HepG2 (cell line): ENCODE measurements at regions not wholly inside any gene's neighbourhood (a gene's known extent, or its start where the extent isn't known, plus 50 kb on each side); places are given as distances from the start of the nearest gene placed in this dataset.

Source experiments
- ATAC-seq: fragments of 200-7000 bp; cut with Tn5 transposase; 3 replicates; pipeline ENCODE4 v1.9.1; 2020; ENCODE audit warnings: mild to moderate bottlenecking, moderate library complexity
- BruUV-seq: library from RNA; stranded (reverse); fragments of 400-500 nt; replicated peaks from 2 replicates; lab custom pipeline; 2021; lab: Mats Ljungman, UMichigan
- CTCF ChIA-PET: fragments of 300-600 bp; formaldehyde crosslinking; extraction: SDS; loops from one replicate; lab custom pipeline; 2021; ENCODE audit warnings: low total read pairs, inconsistent platforms, low intra/inter-chr PET ratio; lab: Yijun Ruan, JAX
- POLR2A ChIA-PET: fragments of 350-600 bp; sonication (Branson Sonifier 250); formaldehyde crosslinking; loops from one replicate; lab custom pipeline; 2020; ENCODE audit warnings: antibody characterized with exemption, inconsistent platforms; lab: Yijun Ruan, JAX
- DNase-seq: peaks from one replicate; pipeline ENCODE4 v3.0.0-alpha.2; 2015; ENCODE audit warnings: low spot score
- FAIRE-seq: peaks from 3 replicates; lab custom pipeline; 2011; peaks lifted over from hg19 to GRCh38; lab: Jason Lieb, UNC
- H2AFZ ChIP-seq: one replicate; pipeline ENCODE4 v1.6.1; 2011; ENCODE audit warnings: low read length, inconsistent platforms
- H3K27ac ChIP-seq: fragments of 300-600 bp; 3 replicates; pipeline ENCODE4 v1.8.0; 2011; ENCODE audit warnings: mixed run types, mild to moderate bottlenecking, mixed read lengths, low read length, inconsistent platforms; ENCODE audit not compliant: insufficient read depth; ENCODE audit errors: extremely low read length
- H3K27me3 ChIP-seq, 2 experiments: fragments of 200-600 bp in 1 of 2; 2 replicates in 1 of 2; 3 replicates in 1 of 2; pipeline versions ENCODE4 v1.6.0 to v1.8.0; 2011; ENCODE audit warnings: low read length in 2 of 2, mild to moderate bottlenecking in 2 of 2, moderate library complexity in 2 of 2, inconsistent platforms in 1 of 2; ENCODE audit not compliant: insufficient read depth in 2 of 2, control insufficient read depth in 1 of 2
- H3K36me3 ChIP-seq, 2 experiments: fragments of 200-600 bp in 1 of 2; replicated peaks in 1 of 2; 2 replicates in 1 of 2; 3 replicates in 1 of 2; pipeline versions ENCODE4 v1.5.1 to v1.8.0; 2011; ENCODE audit warnings: low read length in 2 of 2, inconsistent platforms in 1 of 2; ENCODE audit not compliant: insufficient read depth in 2 of 2, control insufficient read depth in 1 of 2
- H3K4me1 ChIP-seq: 2 replicates; pipeline ENCODE4 v1.5.1; 2012; ENCODE audit warnings: low read length, inconsistent platforms; ENCODE audit not compliant: insufficient read depth
- H3K4me2 ChIP-seq: 2 replicates; pipeline ENCODE4 v1.6.0; 2011; ENCODE audit warnings: low read depth, low read length, inconsistent platforms
- H3K4me3 ChIP-seq, 3 experiments: fragments of 200-600 bp in 1 of 3; sonication (generic), shearing (Covaris generic) in 1 of 3; replicated peaks in 1 of 3; 2 replicates each; pipeline ENCODE4 v1.5.1; 2011 to 2016; ENCODE audit warnings: low read length in 3 of 3, inconsistent platforms in 2 of 3, low read depth in 2 of 3, mild to moderate bottlenecking in 2 of 3, control low read depth in 1 of 3, mixed read lengths in 1 of 3; ENCODE audit not compliant: insufficient read depth in 1 of 3
- H3K79me2 ChIP-seq: one replicate; pipeline ENCODE4 v1.6.1; 2011; ENCODE audit warnings: low read length, inconsistent platforms; ENCODE audit not compliant: insufficient read depth
- H3K9ac ChIP-seq: 2 replicates; pipeline ENCODE4 v1.6.0; 2011; ENCODE audit warnings: mild to moderate bottlenecking, low read depth, low read length, inconsistent platforms; ENCODE audit not compliant: insufficient read depth
- H3K9me3 ChIP-seq: 2 replicates; pipeline ENCODE4 v1.5.1; 2012; ENCODE audit warnings: mild to moderate bottlenecking, low read length
- H4K20me1 ChIP-seq: 2 replicates; pipeline ENCODE4 v1.6.0; 2011; ENCODE audit warnings: inconsistent platforms, mild to moderate bottlenecking, low read length, moderate library complexity; ENCODE audit not compliant: insufficient read depth
- HMG20A ChIP-seq: IDR thresholded peaks from 2 replicates; pipeline ENCODE4 v1.6.1; 2016; ENCODE audit warnings: borderline replicate concordance
- LCORL ChIP-seq, 2 experiments: fragments of 450-650 bp in 1 of 2; sonication (generic) in 1 of 2; formaldehyde crosslinking in 1 of 2; IDR thresholded peaks; 2 replicates each; pipeline versions ENCODE4 v1.5.0 to v1.6.1; 2017 to 2020; ENCODE audit warnings: antibody characterized with exemption in 1 of 2, missing genetic modification reagents in 1 of 2
- NCOA2 ChIP-seq: sonication (generic); formaldehyde crosslinking; IDR thresholded peaks from 2 replicates; pipeline ENCODE4 v1.8.0; 2022; ENCODE audit warnings: inconsistent platforms
- RFXANK ChIP-seq: IDR thresholded peaks from 2 replicates; pipeline ENCODE4 v1.6.1; 2016
- TBP ChIP-seq: sonication (generic); formaldehyde crosslinking; IDR thresholded peaks from 2 replicates; pipeline ENCODE4 v1.5.0; 2020; ENCODE audit warnings: missing genetic modification reagents
- TGIF2 ChIP-seq: IDR thresholded peaks from 2 replicates; pipeline ENCODE4 v1.6.1; 2016; ENCODE audit warnings: control low read depth, missing compliant biosample characterization
- ZKSCAN5 ChIP-seq: sonication (generic); formaldehyde crosslinking; IDR thresholded peaks from 2 replicates; pipeline ENCODE4 v1.5.1; 2020; ENCODE audit warnings: mild to moderate bottlenecking, missing genetic modification reagents
- ZNF598 ChIP-seq: sonication (generic); formaldehyde crosslinking; IDR thresholded peaks from 2 replicates; pipeline ENCODE4 v1.5.1; 2020; ENCODE audit warnings: mild to moderate bottlenecking, missing genetic modification reagents, borderline replicate concordance
- ZNF768 ChIP-seq: sonication (generic); formaldehyde crosslinking; IDR thresholded peaks from 2 replicates; pipeline ENCODE4 v1.4.0; 2020; ENCODE audit warnings: missing genetic modification reagents
- WGBS: methylation state at CpG from one replicate; pipeline ENCODE4 v1.1.6; 2017; ENCODE audit warnings: low lambda C conversion rate; 5-methylcytosine and 5-hydroxymethylcytosine counted together
- in situ Hi-C: cut with HindIII; loops from 2 replicates; pipeline ENCODE4 v1.10.0; 2017; ENCODE audit warnings: low pct_unique_long_range_greater_than_20kb; ENCODE audit not compliant: extremely low pct_ligation_motif_present
- intact Hi-C: fragments of 100-400 bp; cut with micrococcal nuclease; formaldehyde crosslinking; loops from one replicate; pipeline ENCODE4 v1.10.0; 2022; ENCODE audit not compliant: unreplicated experiment
- TF ChIP-seq, protein P1 (sequence below): sonication (generic); formaldehyde crosslinking; conservative IDR thresholded peaks from 2 replicates; pipeline ENCODE4 v1.4.0; 2020; ENCODE audit warnings: mild to moderate bottlenecking, missing genetic modification reagents, moderate library complexity
- TF ChIP-seq, protein P2 (sequence below): sonication (generic); formaldehyde crosslinking; IDR thresholded peaks from 2 replicates; pipeline ENCODE4 v1.5.1; 2020; ENCODE audit warnings: mild to moderate bottlenecking, missing genetic modification reagents, moderate library complexity
- TF ChIP-seq, protein P3 (sequence below): sonication (generic); formaldehyde crosslinking; IDR thresholded peaks from 2 replicates; pipeline ENCODE4 v1.5.0; 2020; ENCODE audit warnings: missing genetic modification reagents, mild to moderate bottlenecking, borderline replicate concordance

DNA sequence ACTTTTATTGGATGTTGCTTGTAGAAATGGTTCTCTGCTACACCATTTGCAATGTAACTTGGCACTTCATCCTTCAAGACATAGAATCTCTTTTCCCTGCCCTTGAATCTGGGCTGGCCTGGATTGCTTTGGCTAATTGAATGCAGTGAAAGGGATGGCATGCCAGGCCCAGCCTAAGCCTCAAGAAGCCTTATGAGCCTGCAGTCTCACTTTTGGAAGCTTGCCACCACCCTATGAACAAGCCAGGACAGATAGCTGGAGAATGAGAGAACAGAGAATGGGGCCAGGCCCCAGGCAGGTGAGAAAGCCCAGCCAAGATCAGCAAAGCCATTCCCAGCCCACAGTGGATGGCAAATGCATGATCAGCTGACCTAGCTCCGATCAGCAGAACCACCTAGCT lies 117.0 kb upstream of the ADRA1D start:
- intact Hi-C loops (no loop called here), in situ Hi-C loops (no loop called here)
- Histone ChIP-seq H3K9me3 (no peaks in the 10 kb centered on the region), H3K4me1 (no peaks in the 10 kb centered on the region), H3K27ac (no peak overlapping the region), H3K27me3 (no peaks in the 10 kb centered on the region; a peak in 1 of 5 replicates), H3K36me3 (no peaks in the 10 kb centered on the region), H3K4me2 (no peak overlapping the region), H3K4me3 (no peak overlapping the region), H4K20me1 (no peaks in the 10 kb centered on the region), H3K9ac (no peak overlapping the region), H2AFZ (no peak overlapping the region), H3K79me2 (no peaks in the 10 kb centered on the region)
- no peak for ATAC-seq
- no TSS peak for BruUV-seq
- no peak for FAIRE-seq
- ChIA-PET CTCF (no interaction called here), POLR2A (no interaction called here)
- DNase-seq, result no peak
- no peak for TF ChIP-seq TBP (CRISPR knock-in tag)
- TF ChIP-seq, protein P1, sequence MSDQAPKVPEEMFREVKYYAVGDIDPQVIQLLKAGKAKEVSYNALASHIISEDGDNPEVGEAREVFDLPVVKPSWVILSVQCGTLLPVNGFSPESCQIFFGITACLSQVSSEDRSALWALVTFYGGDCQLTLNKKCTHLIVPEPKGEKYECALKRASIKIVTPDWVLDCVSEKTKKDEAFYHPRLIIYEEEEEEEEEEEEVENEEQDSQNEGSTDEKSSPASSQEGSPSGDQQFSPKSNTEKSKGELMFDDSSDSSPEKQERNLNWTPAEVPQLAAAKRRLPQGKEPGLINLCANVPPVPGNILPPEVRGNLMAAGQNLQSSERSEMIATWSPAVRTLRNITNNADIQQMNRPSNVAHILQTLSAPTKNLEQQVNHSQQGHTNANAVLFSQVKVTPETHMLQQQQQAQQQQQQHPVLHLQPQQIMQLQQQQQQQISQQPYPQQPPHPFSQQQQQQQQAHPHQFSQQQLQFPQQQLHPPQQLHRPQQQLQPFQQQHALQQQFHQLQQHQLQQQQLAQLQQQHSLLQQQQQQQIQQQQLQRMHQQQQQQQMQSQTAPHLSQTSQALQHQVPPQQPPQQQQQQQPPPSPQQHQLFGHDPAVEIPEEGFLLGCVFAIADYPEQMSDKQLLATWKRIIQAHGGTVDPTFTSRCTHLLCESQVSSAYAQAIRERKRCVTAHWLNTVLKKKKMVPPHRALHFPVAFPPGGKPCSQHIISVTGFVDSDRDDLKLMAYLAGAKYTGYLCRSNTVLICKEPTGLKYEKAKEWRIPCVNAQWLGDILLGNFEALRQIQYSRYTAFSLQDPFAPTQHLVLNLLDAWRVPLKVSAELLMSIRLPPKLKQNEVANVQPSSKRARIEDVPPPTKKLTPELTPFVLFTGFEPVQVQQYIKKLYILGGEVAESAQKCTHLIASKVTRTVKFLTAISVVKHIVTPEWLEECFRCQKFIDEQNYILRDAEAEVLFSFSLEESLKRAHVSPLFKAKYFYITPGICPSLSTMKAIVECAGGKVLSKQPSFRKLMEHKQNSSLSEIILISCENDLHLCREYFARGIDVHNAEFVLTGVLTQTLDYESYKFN (CRISPR knock-in tag), result no peak
- no peak for TF ChIP-seq TGIF2 (CRISPR knock-in tag)
- no peak for TF ChIP-seq ZKSCAN5
- TF ChIP-seq, protein P2, sequence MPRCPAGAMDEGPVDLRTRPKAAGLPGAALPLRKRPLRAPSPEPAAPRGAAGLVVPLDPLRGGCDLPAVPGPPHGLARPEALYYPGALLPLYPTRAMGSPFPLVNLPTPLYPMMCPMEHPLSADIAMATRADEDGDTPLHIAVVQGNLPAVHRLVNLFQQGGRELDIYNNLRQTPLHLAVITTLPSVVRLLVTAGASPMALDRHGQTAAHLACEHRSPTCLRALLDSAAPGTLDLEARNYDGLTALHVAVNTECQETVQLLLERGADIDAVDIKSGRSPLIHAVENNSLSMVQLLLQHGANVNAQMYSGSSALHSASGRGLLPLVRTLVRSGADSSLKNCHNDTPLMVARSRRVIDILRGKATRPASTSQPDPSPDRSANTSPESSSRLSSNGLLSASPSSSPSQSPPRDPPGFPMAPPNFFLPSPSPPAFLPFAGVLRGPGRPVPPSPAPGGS, result no peak
- no peak for TF ChIP-seq ZNF598 (CRISPR knock-in tag)
- TF ChIP-seq RFXANK (CRISPR knock-in tag), result no peak
- no peak for TF ChIP-seq HMG20A (CRISPR knock-in tag)
- no peak for TF ChIP-seq NCOA2
- no peak for TF ChIP-seq LCORL (IDR thresholded peaks at IDR 0.05)
- no peak for TF ChIP-seq LCORL (CRISPR knock-in tag; IDR thresholded peaks at IDR 0.05)
- no peak for TF ChIP-seq ZNF768 (CRISPR knock-in tag)
- TF ChIP-seq, protein P3, sequence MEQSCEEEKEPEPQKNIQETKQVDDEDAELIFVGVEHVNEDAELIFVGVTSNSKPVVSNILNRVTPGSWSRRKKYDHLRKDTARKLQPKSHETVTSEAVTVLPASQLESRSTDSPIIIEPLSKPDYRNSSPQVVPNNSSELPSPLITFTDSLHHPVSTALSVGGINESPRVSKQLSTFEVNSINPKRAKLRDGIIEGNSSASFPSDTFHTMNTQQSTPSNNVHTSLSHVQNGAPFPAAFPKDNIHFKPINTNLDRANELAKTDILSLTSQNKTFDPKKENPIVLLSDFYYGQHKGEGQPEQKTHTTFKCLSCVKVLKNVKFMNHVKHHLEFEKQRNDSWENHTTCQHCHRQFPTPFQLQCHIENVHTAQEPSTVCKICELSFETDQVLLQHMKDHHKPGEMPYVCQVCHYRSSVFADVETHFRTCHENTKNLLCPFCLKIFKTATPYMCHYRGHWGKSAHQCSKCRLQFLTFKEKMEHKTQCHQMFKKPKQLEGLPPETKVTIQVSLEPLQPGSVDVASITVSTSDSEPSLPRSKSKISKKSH, result no peak
- WGBS, result 6% methylated on average over 1 of the region's 1 CpG
